ENCODE measurements at regions not wholly inside any gene's neighbourhood (a gene's known extent, or its start where the extent isn't known, plus 50 kb on each side); places are given as distances from the start of the nearest gene placed in this dataset.
A peak's percentile ranks its signal among the peaks of the same experiment; 100 is the strongest.

DNA sequence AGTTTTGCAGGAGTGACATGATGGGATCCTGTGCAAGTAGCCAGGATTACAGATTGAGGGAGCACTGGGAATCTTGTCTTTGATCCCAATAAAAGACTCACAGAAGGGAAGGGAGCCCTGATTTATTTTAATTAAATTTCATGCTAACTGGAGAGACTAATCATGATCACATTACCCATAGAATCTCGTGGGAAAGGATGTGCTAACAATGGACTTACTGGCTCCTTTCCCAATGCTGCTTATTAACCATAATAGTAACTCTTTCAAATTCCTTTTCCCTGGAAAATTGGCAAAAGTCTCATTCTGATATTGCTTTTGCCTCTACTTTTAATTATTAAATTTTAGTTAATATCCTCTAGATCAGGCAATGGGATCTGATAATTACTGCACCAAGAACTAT is 174.8 kb upstream of the AVPR1A start:
- DNase-seq (ENCODE audit: low read depth in 1 of 2, low spot score in 2 of 2) = no peak
- Histone ChIP-seq H3K9me3 (replicated peaks) (no peaks in the 10 kb centered on the region), H3K27ac (no peak overlapping the region), H3K4me3 (no peak overlapping the region), H3K4me1 (replicated peaks) (no peaks in the 10 kb centered on the region), H3K36me3 (no peaks in the 10 kb centered on the region), H3K27me3 (replicated peaks) (no peaks in the 10 kb centered on the region)

GRCh38 chr12:63323942-63324341 is 172.9 kb upstream of the AVPR1A start:
- DNase-seq (ENCODE audit: low read depth in 1 of 2, low spot score in 2 of 2) = no peak
- Histone ChIP-seq H3K27ac (no peak overlapping the region), H3K4me1 (replicated peaks) (peaks cover 13% of the 10 kb centered on the region), H3K9me3 (replicated peaks) (no peaks in the 10 kb centered on the region), H3K36me3 (no peaks in the 10 kb centered on the region), H3K4me3 (no peak overlapping the region), H3K27me3 (replicated peaks) (no peaks in the 10 kb centered on the region)

- H3K4me3 ChIP-seq = no peak overlapping the region
- no peak for DNase-seq (ENCODE audit: low read depth in 1 of 2, low spot score in 2 of 2)
- H3K27me3 ChIP-seq (replicated peaks) = no peaks in the 10 kb centered on the region
- H3K4me1 ChIP-seq (replicated peaks) = peaks cover 19% of the 10 kb centered on the region
- no peak overlapping the region for H3K27ac ChIP-seq
- H3K9me3 ChIP-seq (replicated peaks) = no peaks in the 10 kb centered on the region
- H3K36me3 ChIP-seq = no peaks in the 10 kb centered on the region
These were observed 170.4 kb upstream of the AVPR1A start for GRCh38 chr12:63321373-63321772.

- no peaks in the 10 kb centered on the region for H3K36me3 ChIP-seq
- no peak overlapping the region for H3K4me3 ChIP-seq
- H3K27me3 ChIP-seq (replicated peaks) = no peaks in the 10 kb centered on the region
- H3K27ac ChIP-seq = no peak overlapping the region
- H3K9me3 ChIP-seq (replicated peaks) = no peaks in the 10 kb centered on the region
- DNase-seq (ENCODE audit: low read depth in 1 of 2, low spot score in 2 of 2) = no peak
- H3K4me1 ChIP-seq (replicated peaks) = peaks cover 19% of the 10 kb centered on the region
These were observed 169.1 kb upstream of the AVPR1A start for GRCh38 chr12:63319936-63320633.

- peak in 1 of 2 experiments; percentile 58 for DNase-seq (ENCODE audit: low read depth in 1 of 2, low spot score in 2 of 2)
- no peaks in the 10 kb centered on the region for H3K36me3 ChIP-seq
- H3K27ac ChIP-seq = no peak overlapping the region; the same call in 1 of the 2 replicates
- peaks cover 19% of the 10 kb centered on the region for H3K4me1 ChIP-seq (replicated peaks)
- no peaks in the 10 kb centered on the region for H3K27me3 ChIP-seq (replicated peaks)
- no peaks in the 10 kb centered on the region for H3K9me3 ChIP-seq (replicated peaks)
- H3K4me3 ChIP-seq = no peak overlapping the region
These were observed 168.4 kb upstream of the AVPR1A start for GRCh38 chr12:63319386-63319785.

- H3K27me3 ChIP-seq (replicated peaks) = no peaks in the 10 kb centered on the region
- H3K4me1 ChIP-seq (replicated peaks) = peaks cover 19% of the 10 kb centered on the region
- no peak overlapping the region for H3K4me3 ChIP-seq
- no peaks in the 10 kb centered on the region for H3K9me3 ChIP-seq (replicated peaks)
- no peaks in the 10 kb centered on the region for H3K36me3 ChIP-seq
- DNase-seq (ENCODE audit: low read depth in 1 of 2, low spot score in 2 of 2) = no peak
- H3K27ac ChIP-seq = peak overlapping the region; percentile 61
These were observed 167.9 kb upstream of the AVPR1A start for GRCh38 chr12:63318933-63319332.

- Histone ChIP-seq H3K9me3 (replicated peaks) (no peaks in the 10 kb centered on the region), H3K27me3 (replicated peaks) (no peaks in the 10 kb centered on the region), H3K36me3 (no peaks in the 10 kb centered on the region), H3K4me1 (replicated peaks) (peaks cover 19% of the 10 kb centered on the region), H3K27ac (peak overlapping the region; percentile 61; the same call in 1 of the 2 replicates), H3K4me3 (no peak overlapping the region)
- DNase-seq (ENCODE audit: low read depth in 1 of 2, low spot score in 2 of 2) = no peak
These were observed 167.3 kb upstream of the AVPR1A start for GRCh38 chr12:63318313-63318712.

DNA sequence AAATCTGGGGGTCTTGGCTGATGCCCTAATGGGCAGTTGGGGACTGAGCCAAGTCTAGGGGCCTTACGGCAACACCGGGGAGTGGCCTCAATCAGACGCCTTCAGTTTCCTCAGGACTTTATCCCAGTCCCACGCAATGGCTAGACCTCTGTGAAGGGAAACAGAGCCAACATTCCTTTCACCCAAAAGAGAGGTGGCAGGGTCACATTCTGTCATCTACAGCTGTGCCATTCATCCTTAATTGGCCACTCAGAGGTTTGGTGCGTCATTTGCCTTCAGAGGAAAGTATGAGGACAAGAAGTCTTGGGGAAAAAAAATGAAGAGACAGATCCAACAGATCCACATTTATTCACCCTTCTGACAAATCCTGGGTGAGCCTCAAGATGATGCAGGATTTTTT is 166.9 kb upstream of the AVPR1A start:
- no peaks in the 10 kb centered on the region for H3K9me3 ChIP-seq (replicated peaks)
- no peak for DNase-seq (ENCODE audit: low read depth in 1 of 2, low spot score in 2 of 2)
- H3K36me3 ChIP-seq = no peaks in the 10 kb centered on the region
- no peaks in the 10 kb centered on the region for H3K27me3 ChIP-seq (replicated peaks)
- no peak overlapping the region for H3K27ac ChIP-seq
- H3K4me3 ChIP-seq = no peak overlapping the region
- H3K4me1 ChIP-seq (replicated peaks) = peaks cover 19% of the 10 kb centered on the region

- peaks cover 19% of the 10 kb centered on the region for H3K4me1 ChIP-seq (replicated peaks)
- H3K36me3 ChIP-seq = no peaks in the 10 kb centered on the region
- DNase-seq (ENCODE audit: low read depth in 1 of 2, low spot score in 2 of 2) = no peak
- H3K27me3 ChIP-seq (replicated peaks) = no peaks in the 10 kb centered on the region
- H3K9me3 ChIP-seq (replicated peaks) = no peaks in the 10 kb centered on the region
- no peak overlapping the region for H3K27ac ChIP-seq
- no peak overlapping the region for H3K4me3 ChIP-seq
These were observed 166.4 kb upstream of the AVPR1A start for GRCh38 chr12:63317286-63317846.

DNA sequence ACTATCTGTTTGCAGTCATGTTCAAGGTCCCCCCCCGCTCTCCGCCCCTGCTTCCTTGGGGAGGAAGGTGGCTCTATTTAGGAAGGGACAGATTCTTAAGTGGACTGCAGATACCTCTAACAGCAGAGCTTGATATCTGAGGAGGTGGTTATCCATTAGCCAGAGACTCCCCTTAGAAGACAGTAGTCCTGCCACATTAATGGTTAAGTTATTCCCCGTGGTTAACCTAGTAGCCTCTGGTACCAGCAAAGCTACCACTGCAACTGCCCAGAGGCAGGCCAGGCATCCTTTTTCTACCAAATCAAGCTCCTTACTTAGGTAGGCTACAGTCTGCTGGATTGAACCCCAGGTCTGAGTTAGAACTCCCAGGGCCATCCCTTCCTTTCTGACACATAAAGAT is 162.1 kb upstream of the AVPR1A start:
- Histone ChIP-seq H3K36me3 (no peaks in the 10 kb centered on the region), H3K27me3 (replicated peaks) (no peaks in the 10 kb centered on the region), H3K4me3 (no peak overlapping the region), H3K27ac (no peak overlapping the region), H3K4me1 (replicated peaks) (peaks cover 15% of the 10 kb centered on the region), H3K9me3 (replicated peaks) (no peaks in the 10 kb centered on the region)
- no peak for DNase-seq (ENCODE audit: low read depth in 1 of 2, low spot score in 2 of 2)

DNA sequence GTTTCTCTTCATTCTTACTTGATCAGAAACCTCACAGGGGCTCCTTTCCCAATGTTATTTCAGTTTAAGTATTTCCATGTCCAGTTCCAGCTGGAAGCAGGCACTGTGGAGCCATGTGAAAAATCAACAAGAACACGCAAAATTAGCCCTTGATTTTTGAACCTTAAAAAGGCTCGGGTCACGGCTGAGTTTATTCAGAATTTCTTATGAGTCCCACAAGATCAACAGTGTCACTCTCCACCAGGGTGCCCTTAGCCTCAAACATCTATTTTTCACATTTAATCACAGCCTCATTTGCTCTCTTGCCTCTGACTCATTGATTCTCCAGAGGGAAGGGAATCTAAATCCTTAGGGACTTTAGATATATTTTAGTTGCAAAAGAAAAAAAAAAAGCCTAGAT is 157.7 kb upstream of the AVPR1A start:
- H3K4me3 ChIP-seq = no peak overlapping the region
- no peaks in the 10 kb centered on the region for H3K27me3 ChIP-seq (replicated peaks)
- H3K4me1 ChIP-seq (replicated peaks) = peaks cover 15% of the 10 kb centered on the region
- DNase-seq (ENCODE audit: low read depth in 1 of 2, low spot score in 2 of 2) = peak in 1 of 2 experiments; percentile 32
- H3K27ac ChIP-seq = peak overlapping the region; percentile 34; the same call in 1 of the 2 replicates
- H3K36me3 ChIP-seq = no peaks in the 10 kb centered on the region
- no peaks in the 10 kb centered on the region for H3K9me3 ChIP-seq (replicated peaks)

- H3K36me3 ChIP-seq = no peaks in the 10 kb centered on the region
- H3K27me3 ChIP-seq (replicated peaks) = no peaks in the 10 kb centered on the region
- no peak overlapping the region for H3K4me3 ChIP-seq
- H3K4me1 ChIP-seq (replicated peaks) = peaks cover 22% of the 10 kb centered on the region
- no peaks in the 10 kb centered on the region for H3K9me3 ChIP-seq (replicated peaks)
- no peak for DNase-seq (ENCODE audit: low read depth in 1 of 2, low spot score in 2 of 2)
- H3K27ac ChIP-seq = no peak overlapping the region
These were observed 156.8 kb upstream of the AVPR1A start for GRCh38 chr12:63307849-63308248.

DNA sequence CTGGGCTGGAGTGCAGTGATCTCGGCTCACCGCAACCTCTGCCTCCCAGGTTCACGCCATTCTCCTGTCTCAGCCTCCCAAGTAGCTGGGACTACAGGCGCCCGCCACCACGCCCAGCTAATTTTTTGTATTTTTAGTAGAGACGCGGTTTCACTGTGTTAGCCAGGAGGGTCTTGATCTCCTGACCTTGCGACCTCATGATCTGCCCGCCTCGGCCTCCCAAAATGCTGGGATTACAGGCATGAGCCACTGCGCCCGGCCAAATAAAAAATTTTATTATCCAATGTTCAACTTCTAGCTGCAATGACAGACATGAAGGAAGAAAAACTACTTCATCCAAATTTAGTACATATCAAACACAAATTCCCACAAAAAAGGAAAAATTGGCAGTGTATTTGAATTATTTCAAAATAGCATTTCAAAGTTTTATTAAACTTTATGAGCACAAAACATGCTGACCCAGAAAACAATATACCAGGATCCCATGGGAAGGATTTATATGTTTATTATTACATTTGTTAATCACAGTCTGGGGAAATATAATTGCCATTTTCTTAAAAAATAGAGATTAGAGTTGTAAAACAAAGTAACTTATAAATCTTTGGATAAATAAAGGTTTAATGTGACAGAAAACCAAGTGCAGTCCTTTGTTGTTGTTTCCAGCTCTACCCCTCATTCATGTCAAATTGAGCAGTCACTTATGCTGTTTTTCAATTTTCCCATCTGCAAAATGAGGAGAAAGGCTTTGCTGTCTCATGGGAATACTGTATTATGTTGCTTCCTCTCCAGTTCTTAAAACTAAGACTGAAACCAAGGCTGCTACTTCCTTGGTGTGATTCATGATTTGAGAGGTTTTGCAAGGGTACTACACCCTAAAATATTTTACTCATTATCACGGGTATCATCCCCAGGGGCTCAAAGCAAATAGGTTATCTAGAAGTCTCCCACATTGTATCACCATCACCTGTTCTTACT is 155.2 kb upstream of the AVPR1A start:
- Histone ChIP-seq H3K27ac (no peak overlapping the region), H3K4me3 (no peak overlapping the region), H3K9me3 (replicated peaks) (no peaks in the 10 kb centered on the region), H3K4me1 (replicated peaks) (peaks cover 39% of the 10 kb centered on the region), H3K27me3 (replicated peaks) (no peaks in the 10 kb centered on the region), H3K36me3 (no peaks in the 10 kb centered on the region)
- DNase-seq (ENCODE audit: low read depth in 1 of 2, low spot score in 2 of 2) = no peak

- no peak overlapping the region for H3K27ac ChIP-seq
- no peak overlapping the region for H3K4me3 ChIP-seq
- no peaks in the 10 kb centered on the region for H3K27me3 ChIP-seq (replicated peaks)
- no peaks in the 10 kb centered on the region for H3K36me3 ChIP-seq
- H3K9me3 ChIP-seq (replicated peaks) = no peaks in the 10 kb centered on the region
- peaks cover 47% of the 10 kb centered on the region for H3K4me1 ChIP-seq (replicated peaks)
- no peak for DNase-seq (ENCODE audit: low read depth in 1 of 2, low spot score in 2 of 2)
These were observed 153.9 kb upstream of the AVPR1A start for GRCh38 chr12:63304887-63305316.
